ENCODE measurements at regions not wholly inside any gene's neighbourhood (a gene's known extent, or its start where the extent isn't known, plus 50 kb on each side); places are given as distances from the start of the nearest gene placed in this dataset.

DNA sequence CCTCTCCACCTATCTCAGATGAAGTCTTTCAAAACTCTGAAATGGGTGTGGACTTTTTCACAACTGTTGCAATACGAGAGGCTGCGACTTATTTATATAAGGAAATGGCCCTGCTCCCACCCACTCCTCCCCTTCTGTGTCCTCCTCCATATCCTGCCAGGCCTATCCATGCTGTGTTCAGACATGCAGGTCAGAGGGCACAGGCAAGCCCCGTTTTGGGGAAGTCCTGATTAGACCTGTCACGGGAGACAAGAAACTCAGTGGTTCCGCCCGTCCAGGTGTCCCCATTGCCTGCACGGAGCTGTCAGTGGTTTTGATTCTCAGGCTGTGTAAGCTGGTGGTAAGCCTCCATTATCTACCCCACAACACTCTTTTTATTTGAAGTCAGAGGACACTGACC is 99.6 kb upstream of the MGAT5 start:
- DNase-seq: peak; percentile 33

DNA sequence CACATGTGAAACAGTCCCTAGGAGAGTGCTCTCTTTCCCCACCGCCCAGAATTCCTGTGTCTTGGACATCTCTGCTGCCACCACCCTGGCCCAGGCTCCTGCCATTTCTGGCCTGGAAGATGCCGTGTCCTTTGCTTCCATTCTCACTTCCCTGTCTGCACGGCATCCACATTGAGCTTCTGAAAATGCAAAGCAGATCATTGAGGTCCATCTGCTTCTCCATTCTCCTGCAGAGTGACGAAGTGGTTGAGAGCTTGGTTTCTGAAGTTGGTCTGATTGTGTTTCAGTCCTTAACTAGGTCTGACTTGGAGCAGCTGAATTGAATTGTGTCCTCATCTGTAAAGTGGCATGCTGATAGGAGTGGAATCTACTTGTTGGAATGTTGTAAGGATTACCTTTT is 98.7 kb upstream of the MGAT5 start:
- DNase-seq: no peak

- no peak for DNase-seq
Measured at GRCh38 chr2:134158295-134158694, 95.6 kb upstream of the MGAT5 start.

- DNase-seq: no peak
Measured at GRCh38 chr2:134161170-134161547, 92.7 kb upstream of the MGAT5 start.

- DNase-seq: no peak
Measured at GRCh38 chr2:134163336-134163735, 90.5 kb upstream of the MGAT5 start.

- no peak for DNase-seq
Measured at GRCh38 chr2:134164306-134164705, 89.6 kb upstream of the MGAT5 start.

DNA sequence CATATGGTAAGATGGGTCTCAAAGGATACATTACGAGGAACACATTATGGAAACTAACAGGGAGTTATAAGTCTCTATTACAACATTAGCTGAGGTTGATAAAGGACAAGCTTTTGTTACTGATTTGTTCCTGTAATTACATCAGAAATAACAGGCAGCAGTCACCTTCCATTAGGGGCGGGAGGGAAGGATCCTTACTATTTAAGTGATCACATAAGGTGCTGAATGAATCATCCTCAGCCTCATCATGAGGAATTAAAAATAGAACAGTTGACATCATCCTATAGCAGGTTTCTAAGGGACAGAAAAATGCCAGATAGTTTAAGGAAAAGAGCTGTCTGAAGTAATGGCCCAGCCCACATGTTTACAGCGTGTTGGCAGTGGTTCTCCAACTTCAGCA is 86.9 kb upstream of the MGAT5 start:
- DNase-seq: no peak

GRCh38 chr2:134169788-134170187 is 84.1 kb upstream of the MGAT5 start:
- DNase-seq: no peak

GRCh38 chr2:134170294-134170693 is 83.6 kb upstream of the MGAT5 start:
- DNase-seq: no peak

DNA sequence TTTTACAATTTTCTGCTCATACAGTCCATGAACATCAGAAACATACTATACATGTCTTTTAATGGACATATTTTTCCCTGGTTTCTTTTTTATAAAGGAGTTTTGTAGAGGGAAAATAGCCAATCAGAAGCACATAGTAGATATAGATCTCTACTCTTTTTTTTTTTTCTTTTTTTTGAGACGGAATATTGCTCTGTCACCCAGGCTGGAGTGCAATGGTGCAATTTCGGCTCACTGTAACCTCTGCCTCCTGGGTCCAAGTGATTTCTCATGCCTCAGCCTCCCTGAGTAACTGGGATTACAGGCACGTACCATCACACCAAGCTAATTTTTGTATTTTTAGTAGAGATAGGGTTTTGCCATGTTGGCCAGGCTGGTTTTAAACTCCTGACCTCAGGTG is 83.2 kb upstream of the MGAT5 start:
- no peak for DNase-seq

GRCh38 chr2:134173338-134174016 is 80.4 kb upstream of the MGAT5 start:
- no peak for DNase-seq

DNA sequence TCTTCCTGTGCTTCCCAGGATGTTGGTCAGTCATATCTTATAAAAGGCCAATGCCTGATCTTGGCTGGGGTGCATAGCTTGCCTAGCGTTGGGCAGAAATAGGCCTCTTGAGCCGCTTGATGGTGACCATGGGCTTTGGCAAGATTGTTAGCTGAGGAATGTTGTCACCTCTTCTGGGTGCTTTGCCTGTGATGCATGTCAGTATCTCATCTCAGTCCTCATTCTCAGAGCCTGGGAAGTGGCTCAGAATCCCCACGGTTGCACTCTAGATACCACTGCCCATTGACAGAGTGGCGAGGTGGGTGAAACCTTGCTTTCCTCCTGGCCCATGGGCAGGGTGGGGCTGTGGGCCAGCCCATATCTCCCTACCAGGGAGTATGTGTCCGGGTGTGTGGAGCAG is 79.2 kb upstream of the MGAT5 start:
- DNase-seq: no peak

GRCh38 chr2:134175834-134176233 is 78.0 kb upstream of the MGAT5 start:
- no peak for DNase-seq

DNA sequence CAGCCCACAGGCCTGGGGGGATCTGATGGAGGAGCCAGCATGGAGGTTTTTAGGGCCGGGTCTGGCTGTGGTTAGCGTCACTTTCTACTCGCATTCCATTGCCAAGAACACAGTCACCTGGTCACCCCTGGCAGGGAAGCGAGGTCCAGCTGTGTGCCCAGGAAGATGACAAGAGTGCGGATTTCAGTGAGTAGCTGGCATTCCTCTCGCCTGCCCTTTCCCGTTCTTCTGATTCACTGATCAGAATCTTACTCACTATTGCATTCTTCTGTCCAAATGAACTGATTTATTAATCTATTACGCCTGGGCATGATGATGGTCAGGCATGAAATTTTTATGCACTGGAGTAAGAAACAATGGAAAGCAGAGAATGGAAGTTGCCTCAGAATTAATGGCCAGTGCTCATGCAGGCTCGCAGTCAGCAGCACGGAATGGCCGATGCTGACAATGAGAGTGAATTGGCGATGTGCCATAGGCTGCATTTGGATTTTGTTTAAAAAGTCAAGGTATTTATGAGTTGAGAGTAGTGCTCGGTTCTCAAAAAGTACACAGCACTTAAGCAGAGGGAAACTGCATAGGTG is 76.4 kb upstream of the MGAT5 start:
- DNase-seq: no peak

DNA sequence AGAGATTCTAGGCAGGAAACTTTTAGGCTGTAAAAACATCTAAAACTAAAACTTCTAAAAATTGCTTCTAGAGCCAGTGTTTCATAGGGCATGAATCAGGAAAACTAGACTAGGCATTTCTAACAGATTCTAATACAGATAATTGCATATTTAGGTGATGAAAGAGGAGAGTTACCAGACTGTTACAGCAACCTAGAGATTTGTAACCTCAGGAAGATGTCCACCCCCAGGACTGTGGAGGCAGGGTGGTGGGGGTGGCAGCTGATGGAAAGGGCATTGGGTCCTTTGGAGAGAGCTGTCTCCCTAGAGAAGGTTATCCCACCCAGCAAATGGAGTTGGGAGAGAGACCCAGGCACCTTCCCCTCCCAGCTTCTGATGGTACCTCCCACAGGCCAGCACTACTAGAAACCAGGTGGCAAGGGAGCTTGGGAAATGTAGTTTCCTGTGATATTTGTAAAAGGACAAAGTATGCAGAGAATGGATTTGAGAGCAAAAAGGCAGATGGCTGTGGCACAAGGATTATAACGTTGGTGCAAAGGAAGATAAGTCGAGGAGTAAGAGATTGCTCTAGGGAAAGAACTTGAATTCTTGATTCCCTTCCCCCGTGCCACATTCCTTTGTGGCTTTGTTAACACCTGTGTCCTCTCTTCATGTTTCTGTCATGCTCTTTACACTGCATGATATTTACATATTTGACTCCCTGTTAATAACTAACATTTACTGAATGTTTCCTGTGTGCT is 75.6 kb upstream of the MGAT5 start:
- no peak for DNase-seq

DNA sequence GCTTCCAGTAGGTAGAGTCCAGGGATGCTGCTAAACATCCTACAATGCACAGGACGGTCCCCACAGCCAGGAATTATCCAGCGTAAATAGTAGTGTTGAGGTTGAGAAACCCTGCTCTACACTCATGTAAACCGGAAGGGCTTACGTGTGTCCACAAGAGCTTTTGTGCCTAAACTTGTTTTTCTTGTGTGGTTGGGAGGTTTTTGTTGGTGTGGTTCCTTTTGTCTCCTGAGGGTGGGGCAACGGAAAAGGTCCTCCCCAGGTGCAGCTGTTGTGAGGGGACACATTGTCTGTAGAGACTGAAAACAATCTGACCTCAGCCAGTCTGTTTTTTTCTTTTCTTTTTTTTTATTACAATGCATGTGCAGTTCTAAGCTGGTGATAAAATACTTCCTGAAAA is 72.7 kb upstream of the MGAT5 start:
- peak; percentile 75 for DNase-seq

DNA sequence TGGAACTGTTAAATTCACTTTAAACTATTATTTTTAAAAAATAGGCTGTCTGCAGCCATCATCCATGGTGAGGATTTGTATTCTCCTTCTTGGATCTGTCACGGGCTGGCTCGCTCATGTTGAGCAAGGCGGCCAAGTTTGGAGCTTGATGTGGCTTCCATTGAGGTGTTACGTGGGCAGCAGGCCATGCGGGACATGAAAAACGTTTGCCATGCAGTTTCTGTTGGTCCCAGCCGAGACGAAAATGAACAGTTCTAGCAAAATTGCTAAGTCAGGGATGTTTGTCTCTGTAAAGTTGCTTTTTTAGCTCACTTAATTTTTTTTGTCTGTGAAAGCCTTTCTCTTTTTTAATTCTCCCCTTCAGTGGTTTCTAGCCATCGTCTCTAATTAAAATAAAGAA is 70.2 kb upstream of the MGAT5 start:
- no peak for DNase-seq

DNA sequence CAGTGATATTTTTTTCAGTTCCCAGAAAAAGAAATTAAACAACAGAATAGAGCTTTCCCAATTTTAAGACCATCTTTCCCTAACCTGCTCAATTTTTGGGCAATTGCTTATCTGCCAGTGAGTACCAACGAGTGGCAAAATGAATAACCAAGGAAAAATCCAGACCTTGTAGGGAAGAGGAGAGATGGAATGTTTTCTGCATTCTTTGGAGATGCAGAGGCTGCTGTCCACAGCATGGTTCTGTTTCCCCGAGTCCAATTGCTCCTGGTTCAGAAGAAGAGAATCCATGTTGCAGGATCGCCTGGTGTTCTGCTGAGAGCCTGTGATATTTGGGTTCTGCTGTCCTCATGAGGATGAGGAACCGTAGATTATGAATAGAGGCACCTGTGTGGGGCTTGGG is 68.2 kb upstream of the MGAT5 start:
- no peak for DNase-seq

DNA sequence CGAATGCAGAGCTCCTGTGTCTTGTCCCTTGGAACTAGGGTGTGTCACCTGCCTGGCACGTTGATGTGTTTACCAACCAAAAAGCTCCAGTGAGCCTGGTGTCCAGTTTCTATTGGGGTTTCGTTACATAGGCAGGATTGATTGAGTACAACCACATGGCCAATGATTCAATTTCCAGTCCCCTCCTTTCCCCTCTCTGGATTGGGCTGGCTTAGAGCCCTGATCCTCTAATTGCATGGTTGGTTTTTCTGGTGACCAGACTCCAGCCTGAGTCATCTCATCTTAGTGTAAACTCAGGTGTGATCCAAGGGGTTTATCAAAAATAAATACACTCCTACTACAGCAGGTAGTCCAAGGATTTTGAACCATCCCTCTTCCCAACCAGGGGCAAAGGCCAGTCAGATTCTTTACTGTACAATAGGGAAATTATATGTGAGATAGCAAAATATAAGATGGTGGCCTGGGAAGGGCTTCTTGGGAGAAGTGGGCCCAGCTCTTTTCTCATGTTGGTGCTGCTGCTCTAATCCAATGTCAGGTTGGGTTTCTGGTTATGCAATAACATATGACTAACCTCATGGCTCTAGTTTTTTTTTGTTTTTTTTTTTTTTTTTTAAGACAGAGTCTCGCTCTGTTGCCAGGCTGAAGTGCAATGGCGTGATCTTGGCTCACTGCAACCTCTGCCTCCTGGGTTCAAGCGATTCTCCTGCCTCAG is 64.7 kb upstream of the MGAT5 start:
- DNase-seq: no peak

DNA sequence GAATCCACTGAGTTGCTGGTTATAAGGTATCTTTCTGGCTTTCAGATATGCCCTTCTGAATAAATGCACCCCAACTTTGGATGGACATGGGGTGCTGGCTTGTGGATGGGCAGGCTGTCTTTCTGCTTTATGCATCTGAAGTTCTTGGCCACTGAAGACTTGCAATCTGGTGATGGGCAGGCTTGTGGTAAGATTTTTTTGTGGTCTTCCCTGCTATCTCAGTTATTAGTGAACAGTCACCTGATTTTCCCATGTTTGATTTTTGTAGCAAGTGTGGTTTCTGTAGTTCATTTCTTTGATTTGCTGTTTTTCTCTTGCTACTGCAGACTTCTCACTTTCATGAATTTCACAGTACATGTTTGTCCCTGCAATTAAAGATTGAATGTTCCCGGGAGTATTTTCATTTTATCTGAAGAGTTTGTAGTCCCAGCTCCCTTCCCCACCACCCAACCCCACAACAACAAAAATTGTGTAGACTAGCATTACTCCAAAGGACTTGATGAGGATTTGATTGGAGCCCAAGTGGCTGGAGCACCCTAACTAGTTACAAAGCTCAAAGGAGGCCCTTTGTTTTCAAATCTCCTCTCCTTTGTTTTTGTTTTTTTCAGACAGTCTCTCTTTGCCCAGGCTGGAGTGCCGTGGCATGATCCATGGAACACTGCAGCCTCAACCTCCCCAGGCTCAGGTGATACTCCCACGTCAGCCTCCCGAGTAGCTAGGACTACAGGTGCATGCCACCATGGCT is 63.6 kb upstream of the MGAT5 start:
- DNase-seq: no peak

DNA sequence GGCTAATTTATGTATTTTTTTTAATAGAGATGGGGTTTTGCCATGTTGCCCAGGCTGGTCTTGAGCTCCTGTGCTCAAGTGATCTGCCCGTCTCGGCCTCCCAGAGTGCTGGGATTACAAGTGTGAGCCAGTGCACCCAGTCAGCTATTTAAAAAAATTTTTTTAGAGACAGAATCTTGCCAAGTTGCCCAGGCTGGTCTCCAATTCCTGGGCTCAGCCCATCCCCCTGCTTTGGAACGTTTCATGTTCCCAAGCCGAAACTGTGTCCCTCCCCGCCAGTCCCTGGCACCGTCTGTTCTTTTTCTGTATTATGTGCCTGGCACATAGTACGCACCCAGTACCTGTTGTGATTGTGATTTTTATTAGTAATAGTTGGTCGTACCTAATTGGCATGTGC is 63.1 kb upstream of the MGAT5 start:
- no peak for DNase-seq

- no peak for DNase-seq
Measured at GRCh38 chr2:134191835-134192234, 62.0 kb upstream of the MGAT5 start.

DNA sequence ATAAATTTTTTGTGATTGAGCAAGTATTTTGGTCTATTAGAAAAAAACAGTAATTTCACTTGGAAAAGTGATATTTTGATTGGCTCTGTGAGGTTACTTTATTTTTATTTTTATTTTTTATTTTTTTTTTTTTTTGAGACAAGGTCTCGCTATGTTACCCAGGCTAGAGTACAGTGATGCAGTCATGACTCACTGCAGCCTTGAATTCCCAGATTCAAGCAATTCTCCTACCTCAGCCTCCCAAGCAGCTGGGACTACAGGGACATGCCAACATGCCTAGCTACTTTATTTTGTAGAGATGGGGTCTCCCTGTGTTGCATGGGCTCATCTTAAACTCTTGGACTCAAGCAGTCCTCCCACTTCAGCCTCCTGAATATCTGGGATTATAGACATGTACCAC is 60.9 kb upstream of the MGAT5 start:
- no peak for DNase-seq
